GM23338 (cell line): ENCODE measurements at regions not wholly inside any gene's neighbourhood (a gene's known extent, or its start where the extent isn't known, plus 50 kb on each side); places are given as distances from the start of the nearest gene placed in this dataset.
A peak's percentile ranks its signal among the peaks of the same experiment; 100 is the strongest.

ENCODE experiments used
- EZH2phosphoT487 ChIP-seq: fragments of 200-600 bp; sonication (generic); IDR thresholded peaks from one replicate; pipeline ENCODE4 v1.8.1; 2018; ENCODE audit warnings: antibody characterized with exemption; ENCODE audit not compliant: unreplicated experiment
- TF ChIP-seq, protein P1 (sequence below), 2 experiments: fragments of 200-600 bp in 1 of 2; sonication (generic) in 1 of 2; conservative IDR thresholded peaks; 2 replicates each; pipeline versions ENCODE4 v1.5.1 to v1.6.1; 2016 to 2017; ENCODE audit warnings: antibody characterized with exemption in 2 of 2, low read depth in 2 of 2, mild to moderate bottlenecking in 2 of 2, moderate library complexity in 1 of 2

GRCh38 chr5:9801908-9802307 lies 171.8 kb upstream of the TAS2R1 start:
- TF ChIP-seq, protein P1, sequence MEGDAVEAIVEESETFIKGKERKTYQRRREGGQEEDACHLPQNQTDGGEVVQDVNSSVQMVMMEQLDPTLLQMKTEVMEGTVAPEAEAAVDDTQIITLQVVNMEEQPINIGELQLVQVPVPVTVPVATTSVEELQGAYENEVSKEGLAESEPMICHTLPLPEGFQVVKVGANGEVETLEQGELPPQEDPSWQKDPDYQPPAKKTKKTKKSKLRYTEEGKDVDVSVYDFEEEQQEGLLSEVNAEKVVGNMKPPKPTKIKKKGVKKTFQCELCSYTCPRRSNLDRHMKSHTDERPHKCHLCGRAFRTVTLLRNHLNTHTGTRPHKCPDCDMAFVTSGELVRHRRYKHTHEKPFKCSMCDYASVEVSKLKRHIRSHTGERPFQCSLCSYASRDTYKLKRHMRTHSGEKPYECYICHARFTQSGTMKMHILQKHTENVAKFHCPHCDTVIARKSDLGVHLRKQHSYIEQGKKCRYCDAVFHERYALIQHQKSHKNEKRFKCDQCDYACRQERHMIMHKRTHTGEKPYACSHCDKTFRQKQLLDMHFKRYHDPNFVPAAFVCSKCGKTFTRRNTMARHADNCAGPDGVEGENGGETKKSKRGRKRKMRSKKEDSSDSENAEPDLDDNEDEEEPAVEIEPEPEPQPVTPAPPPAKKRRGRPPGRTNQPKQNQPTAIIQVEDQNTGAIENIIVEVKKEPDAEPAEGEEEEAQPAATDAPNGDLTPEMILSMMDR (conservative IDR thresholded peaks at IDR 0.05; ENCODE audit: low read depth in 2 of 2): peak; percentile 25 to 39; a peak in 3 of 4 replicates
- no peak for TF ChIP-seq EZH2phosphoT487
